SU-DHL-6 (cell line): ENCODE measurements at regions not wholly inside any gene's neighbourhood (a gene's known extent, or its start where the extent isn't known, plus 50 kb on each side); places are given as distances from the start of the nearest gene placed in this dataset.

Experiments
- H2AFZ ChIP-seq: fragments of 200-600 bp; sonication (generic); 2 replicates; pipeline ENCODE4 v1.6.1; 2014; ENCODE audit warnings: low read depth, mild to moderate bottlenecking, moderate library complexity, mixed read lengths, antibody characterized with exemption, low read length; ENCODE audit not compliant: severe bottlenecking
- H3F3A ChIP-seq: fragments of 200-600 bp; shearing (Covaris generic); 2 replicates; pipeline ENCODE4 v1.6.0; 2016; ENCODE audit warnings: antibody characterized with exemption, mild to moderate bottlenecking; ENCODE audit not compliant: insufficient read depth
- H3K27ac ChIP-seq: fragments of 200-600 bp; sonication (generic); 2 replicates; pipeline ENCODE4 v1.5.1; 2016; ENCODE audit warnings: low read depth, mild to moderate bottlenecking, low read length, moderate library complexity, mixed read lengths
- H3K27me3 ChIP-seq: fragments of 200-600 bp; sonication (generic), shearing (Covaris generic); 2 replicates; pipeline ENCODE4 v1.6.0; 2014; ENCODE audit warnings: mild to moderate bottlenecking, low read length
- H3K36me3 ChIP-seq: fragments of 200-600 bp; sonication (generic); 2 replicates; pipeline ENCODE4 v1.6.1; 2014; ENCODE audit warnings: mild to moderate bottlenecking, low read length, mixed read lengths
- H3K4me2 ChIP-seq: fragments of 300-600, 200-600 bp; shearing (Covaris generic), sonication (generic); 2 replicates; pipeline ENCODE4 v1.6.0; 2014; ENCODE audit warnings: low read length, low read depth, mild to moderate bottlenecking; ENCODE audit not compliant: poor library complexity, severe bottlenecking
- H3K4me3 ChIP-seq: fragments of 200-600 bp; sonication (generic); 2 replicates; pipeline ENCODE4 v1.5.1; 2014; ENCODE audit warnings: antibody characterized with exemption, low read length, mild to moderate bottlenecking, mixed read lengths; ENCODE audit not compliant: insufficient read depth, poor library complexity, severe bottlenecking
- H3K79me2 ChIP-seq: fragments of 200-600 bp; sonication (generic); 2 replicates; pipeline ENCODE4 v1.6.1; 2014; ENCODE audit warnings: mild to moderate bottlenecking, low read length, moderate library complexity; ENCODE audit not compliant: insufficient read depth
- H3K9ac ChIP-seq: fragments of 200-600 bp; sonication (generic); 2 replicates; pipeline ENCODE4 v1.7.0; 2014; ENCODE audit warnings: mild to moderate bottlenecking, low read length
- H3K9me2 ChIP-seq: fragments of 200-600 bp; sonication (generic); replicated peaks from 2 replicates; pipeline ENCODE4 v1.6.1; 2014; ENCODE audit warnings: low read length; ENCODE audit not compliant: insufficient read depth
- H3K9me3 ChIP-seq: fragments of 200-600 bp; sonication (generic); 2 replicates; pipeline ENCODE4 v1.6.1; 2014; ENCODE audit warnings: low read length, mixed read lengths; ENCODE audit not compliant: insufficient read depth
- H4K20me1 ChIP-seq: fragments of 200-600 bp; sonication (generic); 2 replicates; pipeline ENCODE4 v1.6.1; 2014; ENCODE audit warnings: low read depth, mild to moderate bottlenecking, antibody characterized with exemption, low read length, moderate library complexity, mixed read lengths
- EZH2phosphoT487 ChIP-seq: fragments of 200-600 bp; sonication (generic), shearing (Covaris generic); conservative IDR thresholded peaks from 2 replicates; pipeline ENCODE4 v1.6.1; 2018; ENCODE audit warnings: mild to moderate bottlenecking, antibody characterized with exemption, low read length, moderate library complexity, mixed read lengths
- TF ChIP-seq, protein P1 (sequence below): fragments of 200-600 bp; sonication (generic); IDR thresholded peaks from one replicate; pipeline ENCODE4 v1.5.1; 2017; ENCODE audit warnings: antibody characterized with exemption, mild to moderate bottlenecking, low read length, moderate library complexity; ENCODE audit not compliant: insufficient read depth, poor library complexity, severe bottlenecking

DNA sequence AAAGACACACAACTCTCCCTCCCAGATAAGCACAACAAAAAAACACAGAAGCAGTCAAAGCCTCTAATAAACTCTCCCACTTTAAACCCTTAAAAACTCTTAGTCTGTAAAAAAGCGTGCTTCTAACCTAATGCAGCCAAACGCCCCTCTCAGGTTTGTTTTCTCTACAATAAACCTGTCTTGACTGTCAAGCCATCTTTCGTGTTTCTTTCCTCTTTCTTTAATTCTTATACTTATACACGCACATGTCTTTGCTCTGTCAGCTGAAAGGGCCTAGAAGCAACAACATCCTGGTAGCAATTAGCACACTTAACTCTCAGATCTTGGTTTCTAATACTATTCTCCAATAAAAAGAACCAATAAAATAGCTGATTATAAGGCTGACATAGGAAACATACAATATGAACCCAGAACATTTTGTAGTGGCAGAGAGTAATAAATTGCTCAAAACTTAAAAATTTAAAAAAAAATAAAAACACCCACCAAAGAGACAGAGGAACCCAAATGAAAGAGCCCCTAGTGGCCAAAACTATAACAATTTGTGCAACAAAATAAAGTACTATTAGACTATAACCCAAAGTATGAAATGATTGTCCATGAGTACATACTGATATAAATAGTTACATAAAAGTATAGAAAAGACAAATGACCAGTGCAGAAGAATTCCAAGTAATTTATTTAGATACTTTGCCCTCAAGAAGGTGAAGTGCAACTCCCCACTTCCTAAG, 440.4 kb upstream of the ADGRL3 start:
- Histone ChIP-seq H3K9me3 (no peaks in the 10 kb centered on the region), H3K4me2 (no peak overlapping the region), H3K27ac (no peak overlapping the region), H3F3A (no peaks in the 10 kb centered on the region), H3K79me2 (no peaks in the 10 kb centered on the region), H2AFZ (no peak overlapping the region), H4K20me1 (no peaks in the 10 kb centered on the region), H3K9ac (no peak overlapping the region), H3K27me3 (no peaks in the 10 kb centered on the region), H3K36me3 (no peaks in the 10 kb centered on the region), H3K9me2 (no peaks in the 10 kb centered on the region), H3K4me3 (no peak overlapping the region)
- TF ChIP-seq EZH2phosphoT487: no peak
- TF ChIP-seq, protein P1, sequence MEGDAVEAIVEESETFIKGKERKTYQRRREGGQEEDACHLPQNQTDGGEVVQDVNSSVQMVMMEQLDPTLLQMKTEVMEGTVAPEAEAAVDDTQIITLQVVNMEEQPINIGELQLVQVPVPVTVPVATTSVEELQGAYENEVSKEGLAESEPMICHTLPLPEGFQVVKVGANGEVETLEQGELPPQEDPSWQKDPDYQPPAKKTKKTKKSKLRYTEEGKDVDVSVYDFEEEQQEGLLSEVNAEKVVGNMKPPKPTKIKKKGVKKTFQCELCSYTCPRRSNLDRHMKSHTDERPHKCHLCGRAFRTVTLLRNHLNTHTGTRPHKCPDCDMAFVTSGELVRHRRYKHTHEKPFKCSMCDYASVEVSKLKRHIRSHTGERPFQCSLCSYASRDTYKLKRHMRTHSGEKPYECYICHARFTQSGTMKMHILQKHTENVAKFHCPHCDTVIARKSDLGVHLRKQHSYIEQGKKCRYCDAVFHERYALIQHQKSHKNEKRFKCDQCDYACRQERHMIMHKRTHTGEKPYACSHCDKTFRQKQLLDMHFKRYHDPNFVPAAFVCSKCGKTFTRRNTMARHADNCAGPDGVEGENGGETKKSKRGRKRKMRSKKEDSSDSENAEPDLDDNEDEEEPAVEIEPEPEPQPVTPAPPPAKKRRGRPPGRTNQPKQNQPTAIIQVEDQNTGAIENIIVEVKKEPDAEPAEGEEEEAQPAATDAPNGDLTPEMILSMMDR: no peak

DNA sequence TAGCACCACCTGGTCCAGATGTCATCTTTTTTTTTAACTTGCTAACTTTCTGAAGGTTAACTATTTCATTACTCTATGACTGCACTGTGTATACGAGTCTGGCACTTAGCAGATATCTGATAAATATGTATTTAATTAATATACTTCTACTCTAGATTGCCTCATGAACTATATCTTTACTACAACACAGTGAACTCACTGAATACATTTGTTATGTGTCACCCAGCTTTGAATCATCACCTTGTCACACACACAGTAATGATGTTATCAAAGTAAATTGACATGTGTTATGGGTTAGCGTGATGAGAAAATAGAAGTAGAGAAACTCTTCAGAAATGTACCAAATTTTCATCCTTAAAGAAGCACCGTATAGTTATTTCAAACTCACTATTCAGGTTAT, 419.3 kb upstream of the ADGRL3 start:
- Histone ChIP-seq H3K9ac (no peak overlapping the region), H3K4me2 (no peak overlapping the region), H3K4me3 (no peak overlapping the region), H3F3A (no peaks in the 10 kb centered on the region), H3K79me2 (no peaks in the 10 kb centered on the region), H3K36me3 (no peaks in the 10 kb centered on the region), H3K27ac (no peak overlapping the region), H3K9me2 (no peaks in the 10 kb centered on the region), H2AFZ (no peak overlapping the region), H3K9me3 (no peaks in the 10 kb centered on the region), H3K27me3 (no peaks in the 10 kb centered on the region), H4K20me1 (no peaks in the 10 kb centered on the region)
- TF ChIP-seq EZH2phosphoT487: no peak
- TF ChIP-seq, protein P1: no peak

DNA sequence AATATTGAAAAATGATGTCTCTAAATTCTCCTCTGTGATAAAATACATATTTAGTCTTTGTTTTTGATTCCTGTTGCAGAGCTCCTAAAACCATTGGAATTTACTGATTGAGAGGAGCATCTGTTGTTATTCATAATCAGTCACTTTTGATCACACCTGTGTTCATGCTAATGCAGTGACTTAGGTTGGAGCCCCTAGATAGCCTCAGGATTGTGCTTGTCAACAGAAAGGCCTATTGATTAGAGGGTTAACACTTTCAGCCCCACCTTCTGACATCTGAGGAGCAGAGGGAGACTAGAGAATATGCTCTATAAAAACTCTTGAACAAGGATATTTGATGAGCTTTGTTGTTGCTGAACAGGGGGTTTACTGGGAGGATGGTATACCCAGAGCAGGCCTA, 409.5 kb upstream of the ADGRL3 start:
- no peak overlapping the region for H3K4me2 ChIP-seq

More for the DNA sequence above, 409.5 kb upstream of the ADGRL3 start:
- Histone ChIP-seq H3F3A (no peaks in the 10 kb centered on the region), H3K36me3 (no peaks in the 10 kb centered on the region), H3K79me2 (no peaks in the 10 kb centered on the region), H3K27ac (no peak overlapping the region), H3K4me3 (no peak overlapping the region), H3K9me2 (no peaks in the 10 kb centered on the region), H2AFZ (no peak overlapping the region), H4K20me1 (no peaks in the 10 kb centered on the region), H3K27me3 (no peaks in the 10 kb centered on the region), H3K9ac (no peak overlapping the region), H3K9me3 (no peaks in the 10 kb centered on the region)
- TF ChIP-seq EZH2phosphoT487: no peak
- TF ChIP-seq, protein P1: no peak
